RWPE1 (cell line): ENCODE measurements at regions not wholly inside any gene's neighbourhood (a gene's known extent, or its start where the extent isn't known, plus 50 kb on each side); places are given as distances from the start of the nearest gene placed in this dataset.
A peak's percentile ranks its signal among the peaks of the same experiment; 100 is the strongest.
"Not testable (repeated sequence)": the region's sequence is repeated elsewhere in the genome, so short reads cannot be mapped to it uniquely, and the experiment has no call there.

Source experiments
- CTCF ChIA-PET: fragments of 350-600 bp; sonication (Branson Sonifier 250); formaldehyde crosslinking; extraction: SDS; loops from one replicate; lab custom pipeline; 2021; lab: Yijun Ruan, JAX
- POLR2A ChIA-PET: fragments of 400-600 bp; formaldehyde crosslinking; extraction: SDS; loops from one replicate; lab custom pipeline; 2020; ENCODE audit warnings: antibody characterized with exemption; ENCODE audit not compliant: low non-redundant PET; lab: Yijun Ruan, JAX
- DNase-seq: peaks from one replicate; pipeline ENCODE4 v3.0.0; 2012; ENCODE audit warnings: low spot score
- H3K27ac ChIP-seq: fragments of 450-650 bp; 2 replicates; pipeline ENCODE4 v1.5.1; 2017
- TF ChIP-seq, protein P1 (sequence below): fragments of 450-650 bp; conservative IDR thresholded peaks from 2 replicates; pipeline ENCODE4 v1.5.1; 2017; ENCODE audit warnings: low read depth, mild to moderate bottlenecking

DNA sequence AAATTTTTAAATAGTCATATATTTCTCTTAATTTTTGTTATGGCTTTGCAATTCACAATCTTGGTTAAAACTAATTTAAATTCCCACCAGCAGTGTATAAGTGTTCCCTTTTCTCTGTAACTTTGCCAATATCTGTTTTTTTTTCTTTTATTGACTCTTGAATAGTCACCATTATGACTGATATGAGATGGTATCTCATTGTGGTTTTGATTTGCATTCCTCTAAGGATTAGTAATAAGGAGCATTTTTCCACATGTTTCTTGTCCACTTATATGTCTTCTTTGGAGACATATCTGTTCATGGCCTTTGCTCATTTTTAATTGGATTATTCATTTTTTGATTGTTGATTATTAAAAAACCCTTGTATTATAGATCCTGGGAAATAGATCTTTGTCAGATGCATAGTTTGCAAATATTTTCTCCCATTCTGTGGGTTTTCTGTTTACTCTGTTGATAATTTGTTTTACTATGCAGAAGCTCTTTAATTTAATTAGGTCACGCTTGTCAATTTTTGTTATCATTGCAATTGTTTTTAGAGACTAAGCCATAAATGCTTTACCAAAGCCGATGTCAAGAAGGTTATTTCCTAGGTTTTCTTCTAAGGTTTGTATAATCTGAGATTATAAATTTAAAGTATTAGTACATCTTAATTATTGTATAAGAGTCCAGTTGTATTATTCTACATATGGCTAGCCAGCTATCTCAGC is 610.9 kb downstream of the CHSY3 start:
- CTCF ChIA-PET = no interaction called here
- no peak overlapping the region for H3K27ac ChIP-seq
- peak; percentile 67 for DNase-seq
- TF ChIP-seq, protein P1, sequence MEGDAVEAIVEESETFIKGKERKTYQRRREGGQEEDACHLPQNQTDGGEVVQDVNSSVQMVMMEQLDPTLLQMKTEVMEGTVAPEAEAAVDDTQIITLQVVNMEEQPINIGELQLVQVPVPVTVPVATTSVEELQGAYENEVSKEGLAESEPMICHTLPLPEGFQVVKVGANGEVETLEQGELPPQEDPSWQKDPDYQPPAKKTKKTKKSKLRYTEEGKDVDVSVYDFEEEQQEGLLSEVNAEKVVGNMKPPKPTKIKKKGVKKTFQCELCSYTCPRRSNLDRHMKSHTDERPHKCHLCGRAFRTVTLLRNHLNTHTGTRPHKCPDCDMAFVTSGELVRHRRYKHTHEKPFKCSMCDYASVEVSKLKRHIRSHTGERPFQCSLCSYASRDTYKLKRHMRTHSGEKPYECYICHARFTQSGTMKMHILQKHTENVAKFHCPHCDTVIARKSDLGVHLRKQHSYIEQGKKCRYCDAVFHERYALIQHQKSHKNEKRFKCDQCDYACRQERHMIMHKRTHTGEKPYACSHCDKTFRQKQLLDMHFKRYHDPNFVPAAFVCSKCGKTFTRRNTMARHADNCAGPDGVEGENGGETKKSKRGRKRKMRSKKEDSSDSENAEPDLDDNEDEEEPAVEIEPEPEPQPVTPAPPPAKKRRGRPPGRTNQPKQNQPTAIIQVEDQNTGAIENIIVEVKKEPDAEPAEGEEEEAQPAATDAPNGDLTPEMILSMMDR = no peak
- POLR2A ChIA-PET = no interaction called here

DNA sequence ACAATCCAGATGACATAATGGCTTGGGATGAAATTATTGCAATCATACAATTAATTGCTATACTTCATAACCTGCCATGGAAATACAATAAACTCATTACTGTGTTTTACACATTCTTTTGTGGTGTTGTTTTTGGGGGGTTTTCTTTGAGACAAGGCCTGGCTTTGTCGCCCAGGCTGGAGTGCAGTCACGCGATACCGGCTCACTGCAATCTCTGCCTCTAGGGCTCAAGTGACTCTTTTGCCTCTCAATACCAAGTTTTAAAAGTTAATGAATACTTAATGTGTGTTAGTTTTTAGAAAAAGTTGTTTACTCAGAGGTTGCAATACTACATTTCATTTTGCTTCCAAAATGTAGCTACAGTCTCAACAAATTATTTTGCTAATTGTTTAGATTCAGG is 598.4 kb downstream of the CHSY3 start:
- no peak for DNase-seq
- TF ChIP-seq, protein P1 = no peak

DNA sequence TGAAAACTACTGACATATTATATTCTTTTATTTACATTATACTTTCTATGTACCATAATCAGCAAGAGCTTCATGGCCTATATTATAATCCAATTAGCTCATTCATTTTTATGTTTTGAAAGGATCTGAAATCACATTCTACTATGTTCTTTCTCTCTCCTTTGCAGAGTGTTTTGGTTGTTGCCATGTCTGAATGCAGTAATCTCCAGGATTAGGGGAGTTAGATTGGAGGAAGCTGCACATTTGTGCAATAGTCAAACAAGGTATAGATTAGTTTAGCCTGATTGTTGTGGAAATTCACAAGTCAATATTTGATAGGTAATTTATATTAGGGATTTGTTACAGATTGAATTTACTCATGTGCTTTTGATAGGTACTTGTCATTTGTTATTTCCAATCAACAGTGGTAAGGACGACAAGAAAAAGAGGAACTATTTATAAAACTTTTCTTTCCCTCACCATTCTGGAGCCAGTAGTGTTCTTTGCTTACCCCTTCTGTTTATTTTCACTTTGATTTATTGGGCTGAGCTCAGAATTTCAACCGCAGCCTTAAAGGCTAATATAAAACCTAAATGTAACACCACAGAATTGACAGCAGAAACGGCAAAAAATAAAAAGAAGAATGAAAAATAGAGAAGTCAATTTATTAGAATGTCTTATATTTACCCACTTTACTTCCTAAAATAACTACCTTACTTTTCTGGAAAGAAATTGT is 597.0 kb downstream of the CHSY3 start:
- POLR2A ChIA-PET = no interaction called here
- CTCF ChIA-PET = interaction anchor here (0.6 kb wide), 1 partner anchor 597 kb away, joined by 3 read pairs; the partner anchor contains the start of gene CHSY3

More for the DNA sequence above, 598.4 kb downstream of the CHSY3 start:
- POLR2A ChIA-PET = no interaction called here
- H3K27ac ChIP-seq = no peak overlapping the region
- CTCF ChIA-PET = interaction anchor here (0.6 to 0.7 kb wide), 3 partner anchors 11 to 32 kb away, joined by 3 to 4 read pairs (median 3); no protein-coding TSS in a partner anchor

GRCh38 chr5:130500495-130500894 is 596.2 kb downstream of the CHSY3 start:
- POLR2A ChIA-PET, H3K27ac ChIP-seq, DNase-seq: not testable (repeated sequence)
- CTCF ChIA-PET = interaction anchor here (0.6 kb wide), 2 partner anchors 81 to 596 kb away, joined by 3 read pairs; partner anchors contain the start of gene CHSY3

More for the DNA sequence above, 597.0 kb downstream of the CHSY3 start:
- TF ChIP-seq, protein P1 = no peak
- no peak overlapping the region for H3K27ac ChIP-seq
- no peak for DNase-seq

GRCh38 chr5:130496215-130496614 is 592.0 kb downstream of the CHSY3 start:
- no peak overlapping the region for H3K27ac ChIP-seq
- POLR2A ChIA-PET = no interaction called here
- TF ChIP-seq, protein P1 = no peak
- DNase-seq = peak; percentile 55
- CTCF ChIA-PET = interaction anchor here (0.6 kb wide), 1 partner anchor 100 kb away, joined by 3 read pairs; no protein-coding TSS in a partner anchor

DNA sequence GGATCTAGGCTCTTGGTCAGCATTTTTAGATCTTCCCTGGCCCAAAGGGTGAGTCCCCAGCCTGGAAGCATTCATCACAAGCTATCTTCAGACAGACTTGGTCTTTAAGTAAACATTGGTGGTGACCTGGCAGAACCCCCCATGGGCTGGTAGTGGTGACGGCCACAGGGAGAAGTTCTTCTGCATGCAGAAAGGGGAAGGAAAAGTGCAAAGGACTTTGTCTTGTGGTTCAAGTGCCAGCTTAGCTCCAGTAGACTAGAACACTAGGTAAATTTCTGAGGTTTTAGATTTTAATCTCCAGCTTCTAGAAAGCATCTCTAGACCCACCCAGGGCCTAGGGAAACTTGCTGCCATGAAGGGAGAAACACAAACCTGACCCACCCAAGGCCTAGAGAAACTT is 584.0 kb downstream of the CHSY3 start:
- TF ChIP-seq, protein P1 = no peak
- DNase-seq = no peak
- H3K27ac ChIP-seq = no peak overlapping the region
- ChIA-PET POLR2A (no interaction called here), CTCF (no interaction called here)
